Right atrium auricular region (tissue), 2 donors: ENCODE measurements at regions not wholly inside any gene's neighbourhood (a gene's known extent, or its start where the extent isn't known, plus 50 kb on each side); places are given as distances from the start of the nearest gene placed in this dataset.
"Not testable (repeated sequence)": the region's sequence is repeated elsewhere in the genome, so short reads cannot be mapped to it uniquely, and the experiment has no call there.

ENCODE experiments used
- DNase-seq: peaks from one replicate; pipeline ENCODE4 v3.0.0-alpha.2; 2019; ENCODE audit warnings: low spot score
- H3K27ac ChIP-seq, 2 donors: fragments of 200-600 bp; sonication (generic); 1 replicate in 1 of 2; 2 replicates in 1 of 2; pipeline ENCODE4 v1.5.1; 2016 to 2019
- H3K27me3 ChIP-seq, 2 donors: fragments of 200-600 bp; sonication (generic); one replicate each; pipeline versions ENCODE4 v1.5.1 to v1.6.0; 2017 to 2019
- H3K36me3 ChIP-seq: fragments of 200-600 bp; sonication (generic); one replicate; pipeline ENCODE4 v1.5.1; 2016
- H3K4me1 ChIP-seq, 2 donors: fragments of 200-600 bp; sonication (generic); one replicate each; pipeline versions ENCODE4 v1.5.1 to v1.6.0; 2017 to 2019
- H3K4me3 ChIP-seq, 2 donors: fragments of 200-600 bp; sonication (generic); 1 replicate in 1 of 2; 2 replicates in 1 of 2; pipeline ENCODE4 v1.5.1; 2017 to 2019; ENCODE audit warnings: mild to moderate bottlenecking in 1 of 2, moderate library complexity in 1 of 2
- H3K9me3 ChIP-seq, 2 donors: fragments of 200-600 bp; sonication (generic); one replicate each; pipeline ENCODE4 v1.5.1; 2019
- CTCF ChIP-seq, 2 donors: fragments of 200-600 bp; sonication (generic); IDR thresholded peaks; one replicate each; pipeline ENCODE4 v1.5.1; 2019; ENCODE audit warnings: antibody characterized with exemption in 2 of 2

- H3K36me3 ChIP-seq: no peaks in the 10 kb centered on the region
- no peak for TF ChIP-seq CTCF (IDR thresholded peaks at IDR 0.05)
- no peak for DNase-seq
- H3K9me3 ChIP-seq: no peaks in the 10 kb centered on the region
- H3K27ac ChIP-seq: peak overlapping the region in 1 of 2 donors; percentile 45
- no peaks in the 10 kb centered on the region for H3K4me1 ChIP-seq
- no peak overlapping the region for H3K4me3 ChIP-seq
- no peaks in the 10 kb centered on the region for H3K27me3 ChIP-seq
These were observed 1133.8 kb upstream of the SEL1L start for GRCh38 chr14:82667501-82667900.

GRCh38 chr14:82676403-82676802 lies 1142.8 kb upstream of the SEL1L start:
- Histone ChIP-seq H3K36me3 (no peaks in the 10 kb centered on the region), H3K27me3 (no peaks in the 10 kb centered on the region)
- no peak for TF ChIP-seq CTCF (IDR thresholded peaks at IDR 0.05)

GRCh38 chr14:82689948-82690347 lies 1156.3 kb upstream of the SEL1L start:
- no peak overlapping the region for H3K4me3 ChIP-seq
- H3K4me1 ChIP-seq: no peaks in the 10 kb centered on the region
- peaks cover 0 to 4% of the 10 kb centered on the region in 2 donors for H3K9me3 ChIP-seq
- no peaks in the 10 kb centered on the region for H3K36me3 ChIP-seq
- DNase-seq: no peak
- no peaks in the 10 kb centered on the region for H3K27me3 ChIP-seq
- no peak for TF ChIP-seq CTCF (IDR thresholded peaks at IDR 0.05)
- no peak overlapping the region for H3K27ac ChIP-seq

More at GRCh38 chr14:82676403-82676802, 1142.8 kb upstream of the SEL1L start:
- no peak for DNase-seq
- Histone ChIP-seq H3K4me3 (no peak overlapping the region), H3K27ac (no peak overlapping the region), H3K9me3 (no peaks in the 10 kb centered on the region), H3K4me1 (no peaks in the 10 kb centered on the region)

GRCh38 chr14:82691191-82691590 lies 1157.5 kb upstream of the SEL1L start:
- not testable (repeated sequence) for DNase-seq

GRCh38 chr14:82694820-82695219 lies 1161.2 kb upstream of the SEL1L start:
- H3K9me3 ChIP-seq: no peaks in the 10 kb centered on the region
- no peaks in the 10 kb centered on the region for H3K36me3 ChIP-seq
- H3K4me1 ChIP-seq: no peaks in the 10 kb centered on the region
- H3K27me3 ChIP-seq: no peaks in the 10 kb centered on the region
- H3K4me3 ChIP-seq: no peak overlapping the region
- DNase-seq: no peak
- no peak for TF ChIP-seq CTCF (IDR thresholded peaks at IDR 0.05)
- H3K27ac ChIP-seq: no peak overlapping the region

More at GRCh38 chr14:82691191-82691590, 1157.5 kb upstream of the SEL1L start:
- H3K4me3 ChIP-seq, H3K27ac ChIP-seq, H3K36me3 ChIP-seq, H3K9me3 ChIP-seq, H3K4me1 ChIP-seq, H3K27me3 ChIP-seq: not testable (repeated sequence)

GRCh38 chr14:82704218-82704617 lies 1170.6 kb upstream of the SEL1L start:
- no peak overlapping the region for H3K4me3 ChIP-seq
- H3K9me3 ChIP-seq: peaks cover 0 to 5% of the 10 kb centered on the region in 2 donors
- no peaks in the 10 kb centered on the region for H3K36me3 ChIP-seq
- no peak for DNase-seq
- no peaks in the 10 kb centered on the region for H3K27me3 ChIP-seq
- TF ChIP-seq CTCF (IDR thresholded peaks at IDR 0.05): no peak
- H3K4me1 ChIP-seq: no peaks in the 10 kb centered on the region
- no peak overlapping the region for H3K27ac ChIP-seq
